Activated naive CD4-positive, alpha-beta T cell treated with Interleukin-2 at 50 U/mL for 16 hours (primary cell): ENCODE measurements at regions not wholly inside any gene's neighbourhood (a gene's known extent, or its start where the extent isn't known, plus 50 kb on each side); places are given as distances from the start of the nearest gene placed in this dataset.

Source experiments
- DNase-seq: peaks from one replicate; pipeline ENCODE4 v3.0.0-alpha.2; 2020

GRCh38 chr6:40738551-40739193 is 151.5 kb upstream of the LRFN2 start:
- DNase-seq = no peak

- no peak for DNase-seq
Observed at GRCh38 chr6:40735521-40735920, 148.4 kb upstream of the LRFN2 start.

- DNase-seq = no peak
Observed at GRCh38 chr6:40735121-40735520, 148.0 kb upstream of the LRFN2 start.

- DNase-seq = no peak
Observed at GRCh38 chr6:40734607-40735006, 147.4 kb upstream of the LRFN2 start.

GRCh38 chr6:40733770-40734396 is 146.7 kb upstream of the LRFN2 start:
- DNase-seq = no peak

- DNase-seq = no peak
Observed at GRCh38 chr6:40733290-40733689, 146.1 kb upstream of the LRFN2 start.

GRCh38 chr6:40732878-40733277 is 145.7 kb upstream of the LRFN2 start:
- DNase-seq = no peak

- DNase-seq = no peak
Observed at GRCh38 chr6:40728643-40729042, 141.5 kb upstream of the LRFN2 start.

- DNase-seq = no peak
Observed at GRCh38 chr6:40727271-40727670, 140.1 kb upstream of the LRFN2 start.

GRCh38 chr6:40726853-40727252 is 139.7 kb upstream of the LRFN2 start:
- DNase-seq = no peak

- no peak for DNase-seq
Observed at GRCh38 chr6:40725390-40725789, 138.2 kb upstream of the LRFN2 start.

- DNase-seq = no peak
Observed at GRCh38 chr6:40724886-40725285, 137.7 kb upstream of the LRFN2 start.

GRCh38 chr6:40723967-40724366 is 136.8 kb upstream of the LRFN2 start:
- DNase-seq = no peak

GRCh38 chr6:40722553-40723258 is 135.5 kb upstream of the LRFN2 start:
- DNase-seq = no peak

- no peak for DNase-seq
Observed at GRCh38 chr6:40722091-40722490, 134.9 kb upstream of the LRFN2 start.

- no peak for DNase-seq
Observed at GRCh38 chr6:40721271-40721952, 134.2 kb upstream of the LRFN2 start.

GRCh38 chr6:40720375-40720748 is 133.2 kb upstream of the LRFN2 start:
- DNase-seq = no peak

GRCh38 chr6:40719671-40720374 is 132.7 kb upstream of the LRFN2 start:
- DNase-seq = no peak

- no peak for DNase-seq
Observed at GRCh38 chr6:40718401-40718800, 131.2 kb upstream of the LRFN2 start.

GRCh38 chr6:40717411-40718057 is 130.4 kb upstream of the LRFN2 start:
- no peak for DNase-seq

- no peak for DNase-seq
Observed at GRCh38 chr6:40715570-40716403, 128.6 kb upstream of the LRFN2 start.
